GM21825 (cell line): ENCODE measurements at regions not wholly inside any gene's neighbourhood (a gene's known extent, or its start where the extent isn't known, plus 50 kb on each side); places are given as distances from the start of the nearest gene placed in this dataset.

ENCODE experiments used
- ATAC-seq: cut with Tn5 transposase; IDR thresholded peaks from one replicate; pipeline ENCODE4 v1.9.1; 2021; ENCODE audit warnings: mild to moderate bottlenecking, moderate library complexity; ENCODE audit not compliant: unreplicated experiment

DNA sequence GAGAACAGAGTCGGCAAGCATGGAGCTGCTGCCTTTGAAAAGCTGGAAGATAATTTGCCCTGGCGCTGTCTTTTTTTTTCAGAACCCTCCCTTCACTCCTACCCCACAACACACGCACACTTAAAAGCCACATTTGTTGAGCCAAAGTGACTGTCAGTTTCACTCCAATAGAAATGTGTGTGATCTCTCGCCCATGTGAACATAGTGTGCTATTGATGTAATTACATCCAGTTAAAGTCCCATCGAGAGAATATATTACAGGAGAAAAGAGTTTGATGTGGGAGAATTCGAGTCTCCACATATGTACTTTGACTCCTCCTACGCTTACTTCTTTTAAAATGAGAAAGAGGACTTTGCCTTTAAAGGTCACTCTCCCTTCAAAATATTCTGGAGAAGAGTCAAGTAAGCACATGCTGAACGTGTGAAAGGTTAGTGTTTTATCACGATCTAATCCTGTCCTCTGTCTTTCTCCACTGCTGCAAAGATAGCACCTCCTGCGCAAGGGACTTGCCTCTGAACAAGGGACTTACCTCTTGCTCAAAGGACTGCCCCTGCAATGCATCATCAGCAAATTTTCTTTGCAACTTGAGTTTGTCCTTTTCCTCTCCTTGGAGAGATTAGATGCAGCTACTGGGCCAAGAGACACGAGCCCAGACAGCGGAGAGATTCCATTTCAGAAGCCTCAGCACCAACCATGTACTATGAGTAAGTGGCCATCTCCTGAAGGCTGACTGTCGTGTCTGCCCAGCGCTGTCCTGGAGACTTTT lies 613.9 kb downstream of the PTPRU start:
- ATAC-seq, result no peak

DNA sequence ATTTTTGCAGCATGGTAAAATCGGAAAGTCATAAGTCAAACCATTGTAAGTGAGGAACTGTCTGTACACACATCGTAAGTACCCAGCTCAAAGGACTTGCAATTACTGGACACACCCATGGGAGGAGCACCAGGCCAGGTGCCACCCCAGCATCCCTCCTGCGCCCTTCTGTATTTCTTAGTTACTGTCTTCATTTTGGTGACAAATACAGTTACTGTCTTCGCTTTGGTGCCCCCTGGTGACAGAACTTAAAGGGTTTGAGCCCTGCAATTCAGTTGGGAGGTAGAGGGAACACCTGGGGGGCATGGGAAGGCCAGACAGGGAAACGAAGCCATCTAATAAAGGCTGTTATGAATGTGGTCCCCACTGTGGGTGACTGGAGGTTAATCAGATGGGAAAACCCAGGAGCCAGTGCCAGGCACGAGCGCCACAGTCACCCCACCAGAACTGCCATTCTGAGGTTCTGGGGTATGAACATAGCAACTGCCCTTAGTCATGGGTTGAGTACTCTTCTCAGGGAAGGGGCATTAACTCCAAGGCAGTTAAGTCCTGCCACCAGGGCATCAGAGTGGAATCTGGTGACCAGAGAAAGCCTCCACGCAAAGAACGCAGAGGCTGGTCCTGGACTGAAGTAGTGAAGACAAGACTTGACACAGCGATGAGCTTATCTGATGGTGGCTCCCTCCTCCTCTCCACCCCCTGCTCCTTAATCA lies 612.9 kb downstream of the PTPRU start:
- ATAC-seq, result no peak

DNA sequence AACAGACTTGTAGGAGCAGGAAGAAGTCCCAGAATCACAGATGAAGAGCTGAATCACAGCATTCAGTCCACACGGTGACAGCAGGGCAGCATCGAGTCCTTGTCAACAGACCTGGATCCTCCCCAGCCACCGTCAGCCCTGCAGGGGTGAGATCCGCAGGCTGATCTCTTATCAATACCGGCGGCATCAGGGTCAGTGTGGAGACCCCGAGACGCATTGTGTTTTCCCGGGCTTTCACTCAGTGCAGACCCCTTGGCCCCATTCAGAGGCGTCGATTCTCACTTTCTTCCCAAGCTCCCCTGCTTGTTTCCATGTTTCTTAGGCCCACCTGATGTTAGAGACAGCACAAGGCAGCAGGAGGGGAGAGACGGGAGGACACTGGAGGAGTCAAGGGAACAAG lies 609.6 kb downstream of the PTPRU start:
- no peak for ATAC-seq

DNA sequence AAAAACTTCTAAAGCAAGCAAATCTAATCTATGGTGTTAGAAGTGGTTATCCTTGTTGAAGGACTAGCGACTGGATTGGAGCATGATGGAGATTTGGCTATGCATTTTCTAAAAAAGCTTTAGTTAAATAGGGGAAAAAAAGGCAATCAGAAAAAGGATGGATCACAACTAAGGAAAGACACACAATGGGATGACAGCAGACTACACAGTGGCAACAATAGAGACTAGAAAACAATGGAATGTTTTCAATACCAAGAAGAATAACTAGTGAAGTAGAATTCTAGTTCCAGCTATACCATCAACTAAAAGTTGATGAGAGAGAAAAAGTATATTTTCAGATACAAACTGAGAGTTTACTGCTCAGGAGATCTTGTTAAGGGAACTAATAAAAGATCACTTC lies 605.8 kb downstream of the PTPRU start:
- no peak for ATAC-seq

DNA sequence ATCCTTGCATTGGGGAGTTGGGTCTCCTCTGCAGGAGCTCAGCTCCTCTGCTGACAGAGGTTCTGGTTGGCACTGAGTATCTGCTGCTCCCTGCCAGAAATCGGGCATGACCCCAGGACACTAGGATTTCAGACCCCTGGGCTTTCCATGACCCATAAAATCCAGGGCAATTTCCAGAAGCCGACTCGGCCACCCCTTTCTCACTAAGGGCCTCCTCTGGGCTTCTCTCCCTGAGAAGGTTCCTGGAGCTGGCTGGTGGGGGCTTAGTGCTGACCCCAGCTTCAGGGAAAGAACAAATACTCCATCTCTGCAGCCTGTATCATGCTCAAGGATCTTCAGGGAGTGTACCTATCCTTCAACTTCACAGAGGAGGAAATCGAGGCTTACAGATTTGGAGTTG lies 603.4 kb downstream of the PTPRU start:
- ATAC-seq, result no peak

DNA sequence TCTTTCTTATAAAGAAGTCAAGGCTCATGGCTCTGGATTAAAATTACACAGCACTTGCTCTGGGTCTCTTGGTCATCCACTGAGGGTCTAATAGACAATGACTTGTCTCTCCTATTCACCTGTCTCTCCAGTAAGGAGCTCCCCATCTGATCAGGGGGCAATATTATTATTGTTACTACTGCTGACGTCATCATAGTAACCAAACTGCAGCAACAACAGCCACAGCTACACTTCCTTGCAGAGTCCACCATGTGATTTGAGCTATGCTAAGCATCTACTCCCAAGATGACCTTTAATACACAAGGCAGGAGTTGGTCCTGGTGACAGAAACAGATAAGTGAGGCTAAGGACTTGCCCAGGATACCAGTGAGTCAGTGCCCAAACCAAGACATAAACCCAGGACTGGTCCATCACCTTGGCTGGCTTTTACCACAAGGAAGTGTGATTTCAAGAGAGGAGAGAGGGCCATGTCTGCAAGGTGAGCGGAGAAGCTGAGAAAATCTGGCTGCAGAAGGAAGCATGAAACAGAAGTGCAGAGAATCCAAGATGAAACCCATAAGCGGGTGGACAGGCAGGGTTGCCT lies 602.5 kb downstream of the PTPRU start:
- ATAC-seq, result no peak

DNA sequence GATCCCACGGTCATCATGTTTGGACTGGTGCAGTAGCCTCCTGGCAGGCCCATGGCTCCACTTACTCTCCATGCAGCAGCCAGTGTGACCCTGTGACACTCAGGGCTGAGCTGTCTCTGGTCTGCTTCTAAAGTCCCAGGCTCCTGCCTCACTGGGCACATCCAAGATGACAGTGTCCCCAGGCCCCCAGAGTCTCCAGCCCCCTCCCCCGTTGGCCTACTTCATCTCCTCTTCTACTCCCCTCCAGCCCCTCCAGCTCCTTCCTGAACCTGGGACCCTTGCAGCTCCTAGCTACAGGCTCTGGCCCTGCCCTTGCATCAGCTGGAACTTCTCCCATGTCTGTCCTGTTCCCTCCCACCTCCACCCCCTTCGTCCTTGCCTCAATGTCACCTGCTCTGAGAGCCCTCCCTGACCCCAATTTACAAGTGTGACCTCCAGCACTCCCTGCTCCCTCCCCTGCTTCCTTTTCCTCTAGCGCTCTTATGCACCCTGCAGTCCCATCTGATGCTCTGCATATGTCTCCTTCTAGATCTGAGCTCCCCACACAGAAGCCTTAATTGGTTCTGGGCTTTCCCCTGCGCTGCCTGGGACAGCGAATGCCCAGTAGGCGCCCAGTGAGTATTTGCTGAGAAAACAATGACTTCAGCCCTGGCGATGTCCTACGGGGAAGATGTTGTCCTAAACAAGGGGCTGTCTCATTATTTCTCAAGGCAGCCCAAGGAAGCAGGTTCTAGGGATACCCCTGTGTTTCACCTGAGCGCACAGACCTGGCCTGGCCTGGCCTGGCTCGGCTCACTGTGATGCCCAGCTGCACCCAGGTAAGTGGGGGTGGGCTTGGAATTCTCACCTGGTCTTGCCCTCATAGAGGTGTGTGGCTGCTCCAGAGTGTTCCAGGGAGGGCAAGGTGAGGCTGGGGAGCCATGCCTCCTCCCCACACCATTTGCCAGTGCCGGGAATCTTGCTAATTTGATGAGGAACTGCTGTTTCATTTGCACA lies 600.6 kb downstream of the PTPRU start:
- no peak for ATAC-seq

DNA sequence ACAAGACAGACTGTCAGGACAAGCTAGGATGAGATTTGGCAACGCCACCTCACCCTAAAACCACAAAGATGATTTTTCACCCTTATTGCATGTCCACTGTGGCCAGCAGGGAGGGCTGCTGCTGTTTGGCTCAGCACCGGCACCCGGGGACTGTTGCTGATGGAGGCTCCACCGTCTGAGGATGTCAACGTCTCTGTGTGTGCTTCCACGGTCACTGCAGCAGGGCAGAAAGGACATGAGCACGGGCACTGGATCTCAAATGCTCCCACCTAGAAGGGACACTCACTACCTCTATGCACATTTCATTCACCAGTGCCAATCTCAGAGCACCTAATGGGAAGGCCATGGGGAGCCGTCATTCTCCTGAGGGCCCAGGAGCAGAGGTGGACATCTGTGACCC lies 599.6 kb downstream of the PTPRU start:
- no peak for ATAC-seq

DNA sequence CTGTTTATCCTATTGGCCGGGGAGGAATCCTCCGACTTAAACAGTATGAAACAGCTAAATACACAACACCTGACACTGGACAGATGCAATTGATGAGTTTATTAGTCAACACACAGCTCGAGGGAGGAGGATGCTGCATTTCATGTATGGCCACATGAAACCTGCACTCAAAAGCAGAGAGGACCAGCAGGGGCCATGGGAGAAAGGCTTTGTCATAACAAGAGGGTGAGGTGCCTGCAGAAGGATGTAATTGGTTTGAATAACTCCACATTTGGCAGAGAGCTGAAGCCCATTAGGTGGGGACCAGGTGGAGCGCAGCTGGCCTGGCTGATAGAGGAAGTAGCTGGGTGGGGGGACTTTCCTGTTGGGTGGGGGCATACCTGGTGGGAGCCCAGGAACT lies 599.1 kb downstream of the PTPRU start:
- no peak for ATAC-seq

DNA sequence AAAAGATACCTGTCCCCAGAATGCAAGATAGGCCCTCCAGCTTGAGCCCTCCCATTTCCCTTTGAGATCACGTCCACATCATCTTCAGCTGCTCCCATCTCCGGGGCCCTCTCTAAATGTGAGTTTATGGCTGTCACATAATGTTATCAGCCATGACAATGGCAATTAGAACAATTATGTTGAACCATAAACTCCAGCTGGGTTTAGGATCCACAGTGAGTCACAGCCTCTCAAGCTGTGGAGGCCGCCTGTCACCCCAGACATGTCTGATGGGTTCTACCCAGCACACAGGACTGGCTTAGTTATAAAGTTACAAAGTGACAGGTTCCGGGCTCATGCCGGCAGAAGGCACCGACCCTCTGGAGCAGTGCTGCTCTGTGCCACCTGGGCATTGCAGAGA lies 597.3 kb downstream of the PTPRU start:
- ATAC-seq, result no peak

DNA sequence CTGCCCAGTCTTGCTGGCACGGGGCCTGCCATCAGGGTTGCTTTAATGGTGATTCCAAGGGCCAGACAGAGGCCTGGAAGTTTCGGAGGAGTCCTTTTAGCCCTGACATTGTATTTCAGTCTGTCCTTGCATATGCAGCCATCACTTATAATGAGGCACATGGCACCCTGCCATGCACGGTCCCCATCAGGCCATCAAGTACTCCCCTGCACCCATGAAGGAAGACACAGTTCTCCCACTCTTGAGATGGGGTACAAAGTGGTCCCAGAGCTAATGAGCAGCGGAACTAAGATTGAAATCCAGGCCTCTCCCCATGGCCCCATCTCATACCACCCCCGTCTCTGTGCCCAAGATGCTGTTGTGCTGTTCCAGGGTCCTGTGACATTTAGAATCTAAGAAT lies 596.6 kb downstream of the PTPRU start:
- ATAC-seq, result no peak

DNA sequence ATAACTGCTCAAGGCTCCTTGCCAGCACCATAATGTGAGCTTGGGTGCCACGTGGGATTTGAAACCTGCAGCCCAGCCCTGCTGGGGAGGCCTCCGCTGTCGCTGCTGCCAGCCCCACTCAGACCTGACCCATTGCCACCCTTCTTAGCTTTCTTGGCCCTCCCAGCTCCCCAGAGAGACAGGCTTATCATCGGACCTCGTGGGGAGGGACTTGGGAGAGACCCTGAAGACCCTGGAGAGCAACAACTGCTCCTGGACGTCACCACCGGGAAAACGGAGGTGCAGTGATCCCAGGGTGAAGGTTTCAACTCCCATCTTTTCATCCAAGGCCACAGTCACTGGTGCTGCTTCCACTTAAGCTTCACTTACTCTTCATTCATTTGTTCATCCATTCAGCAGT lies 596.1 kb downstream of the PTPRU start:
- ATAC-seq, result no peak

DNA sequence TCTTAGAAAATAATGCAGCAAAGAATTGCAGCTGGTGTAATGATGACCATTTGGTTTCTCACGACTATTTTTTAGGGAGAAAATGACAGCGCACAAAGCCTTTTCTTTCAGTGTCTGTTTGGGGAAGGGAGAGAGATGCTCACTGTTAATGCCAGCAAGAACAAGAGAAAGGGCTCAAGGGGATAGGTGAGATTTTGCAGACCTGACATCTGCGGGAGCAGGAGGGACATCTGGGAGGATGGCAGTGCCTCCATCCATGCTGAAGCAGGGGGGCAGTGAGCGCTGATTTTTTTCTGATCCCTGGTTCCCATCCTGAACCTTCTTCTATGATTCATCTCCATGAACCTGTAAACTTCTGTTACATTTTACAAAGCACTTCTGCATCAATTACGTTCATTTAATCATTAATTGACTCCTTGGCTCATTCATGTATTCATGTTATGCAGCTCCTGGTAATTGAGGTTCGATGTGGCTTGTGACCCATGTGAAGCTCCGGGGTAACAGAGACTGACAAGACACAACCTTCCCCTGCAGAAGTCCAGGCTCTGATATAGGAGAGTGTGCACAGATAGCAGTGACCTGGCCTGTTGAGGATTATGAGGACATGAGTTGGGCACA lies 595.3 kb downstream of the PTPRU start:
- no peak for ATAC-seq

DNA sequence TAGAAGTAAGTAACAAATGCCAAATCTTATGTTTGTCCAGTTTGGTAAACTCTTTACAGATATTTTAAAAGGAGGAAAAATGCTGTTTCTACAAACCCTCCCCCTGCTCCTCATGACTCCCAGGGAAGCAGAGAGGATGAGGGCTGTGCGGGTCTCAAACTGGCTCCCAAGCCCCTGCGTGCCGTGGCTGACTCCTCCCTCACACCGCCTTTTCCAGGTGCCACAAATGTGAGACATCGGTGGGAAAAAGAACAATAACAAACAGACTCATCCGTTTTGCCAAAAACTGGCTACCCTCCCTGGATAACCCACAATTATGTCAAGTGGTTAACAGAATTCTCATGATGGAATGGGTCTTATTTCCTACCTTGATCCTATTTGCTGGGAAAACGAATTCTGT lies 594.6 kb downstream of the PTPRU start:
- no peak for ATAC-seq

DNA sequence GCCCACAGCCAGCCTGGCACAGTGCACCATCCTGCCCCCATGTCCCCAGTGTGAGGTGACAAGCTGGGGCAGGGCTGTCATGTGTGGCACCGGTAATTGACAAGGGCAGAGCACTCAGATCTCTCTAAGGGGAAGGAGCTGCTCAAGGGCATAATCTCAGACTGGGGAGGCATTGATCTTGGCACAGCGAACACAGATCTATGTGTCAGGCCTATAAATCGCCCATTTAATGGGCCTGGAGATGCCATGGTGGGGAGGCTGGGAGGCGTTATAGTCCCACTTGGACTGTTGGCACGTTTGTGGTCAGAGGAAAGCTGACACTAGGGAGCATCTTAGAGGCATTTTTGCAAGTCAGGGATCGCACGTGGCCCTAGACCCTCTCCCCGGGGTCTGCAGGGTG lies 594.1 kb downstream of the PTPRU start:
- ATAC-seq, result no peak

DNA sequence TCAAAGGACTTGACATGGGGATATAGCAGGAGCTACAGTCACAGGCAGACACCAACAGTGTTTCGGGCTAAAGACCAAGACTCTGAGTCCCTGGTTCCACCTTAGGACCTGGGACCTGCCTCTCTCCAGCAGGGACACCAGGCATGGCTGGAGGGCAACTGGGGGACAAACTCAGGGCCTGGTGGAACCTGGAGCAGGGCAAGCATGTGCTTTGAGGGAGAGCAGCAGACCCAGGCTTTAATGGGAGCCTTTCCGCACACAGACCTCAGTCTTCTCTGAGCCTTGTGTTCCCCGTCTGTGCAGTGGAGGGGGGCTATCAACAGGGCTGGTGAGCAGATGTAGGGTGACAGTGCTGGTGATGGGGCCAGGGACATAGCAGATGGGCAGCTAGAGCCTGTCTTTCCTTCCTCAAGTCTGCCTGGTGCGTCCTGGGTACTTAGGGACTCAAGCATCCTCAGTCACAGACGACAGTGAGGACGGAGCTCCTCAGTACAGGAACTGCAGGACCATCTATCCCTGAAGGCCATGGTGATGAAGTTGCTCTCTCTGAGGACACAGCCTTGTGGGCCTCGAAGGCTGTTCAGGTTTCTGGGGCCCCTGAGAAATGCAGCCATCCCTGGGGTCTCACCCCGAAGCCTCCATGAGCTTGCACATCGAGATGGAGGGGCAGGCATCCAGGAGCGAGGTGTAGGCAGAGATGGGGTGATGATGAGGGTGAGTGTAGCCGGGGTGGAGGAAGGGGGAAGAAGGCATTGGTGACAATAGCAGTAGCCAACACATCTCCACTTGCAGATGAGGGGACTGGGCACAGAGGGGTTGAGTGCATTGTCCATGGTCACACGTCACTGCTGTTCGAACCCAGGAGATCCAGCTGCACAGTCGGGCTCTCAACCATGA lies 593.4 kb downstream of the PTPRU start:
- no peak for ATAC-seq

DNA sequence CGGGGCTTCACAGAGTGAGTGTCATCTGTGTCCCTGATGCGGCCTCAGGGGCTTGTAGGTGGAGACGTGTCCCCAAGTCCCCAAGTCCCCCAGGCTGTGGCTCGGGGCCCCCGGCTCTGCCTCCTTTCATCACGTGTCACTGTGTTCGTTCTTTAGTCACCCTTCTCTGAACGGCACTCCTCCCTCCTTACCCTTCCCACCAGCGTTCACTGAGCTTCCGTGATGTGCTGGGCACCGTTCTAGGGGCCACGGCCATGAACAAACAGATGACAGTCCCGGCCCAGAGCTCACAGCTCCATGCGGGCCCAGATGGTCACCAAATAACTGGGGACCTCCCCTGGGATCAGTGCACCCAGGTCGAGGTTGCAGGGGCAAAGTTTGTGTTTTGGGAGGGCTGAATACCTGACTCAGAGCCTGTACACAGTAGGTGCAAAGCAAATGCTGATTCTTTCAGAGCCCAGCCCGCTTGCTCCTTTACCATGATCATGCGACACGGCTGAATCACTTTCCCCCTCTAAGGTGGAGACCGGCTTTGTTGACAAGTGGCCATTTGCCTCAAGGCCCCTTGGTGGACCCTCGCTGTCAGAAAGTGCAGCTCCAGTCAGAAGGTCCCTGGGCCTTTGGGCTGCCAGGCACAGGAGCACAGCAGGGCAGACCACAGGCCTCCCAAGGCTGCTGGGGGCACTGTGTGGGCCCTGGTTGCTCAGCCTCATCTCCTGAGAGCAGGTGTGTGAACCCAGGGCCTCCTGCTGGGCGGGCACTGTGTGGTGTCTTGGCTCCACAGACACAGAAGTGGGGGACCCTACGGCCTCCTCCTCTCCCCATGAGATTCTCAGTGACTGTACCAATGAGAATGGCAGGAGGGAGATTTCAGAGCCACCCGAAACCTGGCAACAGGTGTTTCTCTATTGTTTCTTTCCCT lies 592.5 kb downstream of the PTPRU start:
- ATAC-seq, result no peak

DNA sequence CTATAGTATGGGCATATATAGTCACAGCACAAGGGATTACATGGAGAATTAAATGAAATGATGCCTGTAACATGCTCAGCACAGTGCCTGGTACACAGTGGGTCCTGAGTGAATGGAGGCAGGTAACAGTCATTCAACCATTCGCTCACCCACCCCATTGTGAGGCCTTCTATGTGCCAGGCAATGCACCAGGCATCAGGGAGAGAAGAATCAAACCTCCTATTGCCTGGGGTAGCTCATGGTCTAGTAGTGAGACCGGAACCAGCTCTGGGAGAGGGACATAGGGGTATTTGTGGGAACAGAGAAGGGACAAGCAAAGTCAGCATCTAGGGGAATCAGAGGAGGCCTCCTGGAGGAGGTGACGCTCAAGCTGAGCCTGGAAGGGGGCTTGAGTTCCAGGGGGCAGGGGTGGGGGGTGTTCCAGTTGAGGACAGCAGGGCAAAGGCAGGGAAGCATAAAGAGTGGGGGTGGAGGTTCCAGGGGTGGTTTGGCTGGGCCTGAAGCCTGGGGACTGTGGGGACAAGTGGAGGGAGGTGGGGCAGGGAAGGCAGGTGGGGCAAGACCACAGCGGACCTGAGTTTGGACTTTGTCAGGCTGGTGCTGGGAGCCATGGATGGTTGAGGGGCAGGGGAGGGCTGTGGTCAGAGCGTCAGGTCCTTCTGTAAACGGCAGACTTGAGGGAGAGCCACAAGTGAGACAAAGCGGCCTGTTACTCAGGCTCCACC lies 591.6 kb downstream of the PTPRU start:
- ATAC-seq, result no peak
